Upper lobe of left lung (tissue), 6 donors: ENCODE measurements at regions not wholly inside any gene's neighbourhood (a gene's known extent, or its start where the extent isn't known, plus 50 kb on each side); places are given as distances from the start of the nearest gene placed in this dataset.
A peak's percentile ranks its signal among the peaks of the same experiment; 100 is the strongest.

Experiments used
- ATAC-seq, 2 donors: fragments of 200-7000 bp; cut with Tn5 transposase; one replicate each; pipeline ENCODE4 v1.9.1; 2022; ENCODE audit warnings: mild to moderate bottlenecking in 2 of 2, moderate library complexity in 2 of 2; ENCODE audit not compliant: low FRiP score in 2 of 2
- DNase-seq, 2 donors: peaks; one replicate each; pipeline ENCODE4 v3.0.0-alpha.2; 2019 to 2020
- H3K27ac ChIP-seq, 4 donors: fragments of 200-600 bp; sonication (generic); one replicate each; pipeline ENCODE4 v1.5.1; 2016 to 2019
- H3K27me3 ChIP-seq, 4 donors: fragments of 200-600 bp; sonication (generic); one replicate each; pipeline ENCODE4 v1.5.1; 2017 to 2019
- H3K36me3 ChIP-seq, 4 donors: fragments of 200-600 bp; sonication (generic); one replicate each; pipeline ENCODE4 v1.5.1; 2016 to 2019
- H3K4me1 ChIP-seq, 4 donors: fragments of 200-600 bp; sonication (generic); one replicate each; pipeline ENCODE4 v1.5.1; 2018 to 2019
- H3K4me3 ChIP-seq, 4 donors: fragments of 200-600 bp; sonication (generic); one replicate each; pipeline ENCODE4 v1.5.1; 2017 to 2019; ENCODE audit warnings: mild to moderate bottlenecking in 2 of 4, moderate library complexity in 1 of 4
- H3K9me3 ChIP-seq, 4 donors: fragments of 200-600 bp; sonication (generic); one replicate each; pipeline ENCODE4 v1.5.1; 2018 to 2019
- EP300 ChIP-seq, 4 donors: sonication (generic); formaldehyde crosslinking; IDR thresholded peaks; one replicate each; pipeline ENCODE4 v1.5.1; 2017; ENCODE audit warnings: antibody characterized with exemption in 4 of 4, control low read depth in 2 of 4
- POLR2A ChIP-seq, 4 donors: fragments of 450-650 bp; IDR thresholded peaks; one replicate each; pipeline ENCODE4 v1.5.1; 2016 to 2017; ENCODE audit warnings: antibody characterized with exemption in 4 of 4, mild to moderate bottlenecking in 2 of 4
- POLR2AphosphoS5 ChIP-seq, 2 donors: sonication (generic); formaldehyde crosslinking; IDR thresholded peaks; one replicate each; pipeline ENCODE4 v1.5.1; 2017; ENCODE audit warnings: antibody characterized with exemption in 2 of 2
- WGBS, 2 donors: methylation state at CpG; one replicate each; pipeline ENCODE4 v1.1.5; 2017 to 2018; 5-methylcytosine and 5-hydroxymethylcytosine counted together
- TF ChIP-seq, protein P1 (sequence below), 6 experiments: fragments of 450-650 bp in 4 of 6; fragments of 200-600 bp in 2 of 6; sonication (generic) in 2 of 6; IDR thresholded peaks; one replicate each; pipeline ENCODE4 v1.5.1; 2016 to 2019; ENCODE audit warnings: antibody characterized with exemption in 6 of 6
- donor health status: DM: no; HTN: no; CAD: no; lungs with moderate emphysema.
- donor health status: DM: no; HTN: yes; CAD: no; lungs with severe emphysema.

GRCh38 chr4:38385093-38386004 lies 278.6 kb upstream of the KLF3 start:
- no peak for DNase-seq
- Histone ChIP-seq H3K4me3 (no peak overlapping the region), H3K9me3 (no peaks in the 10 kb centered on the region), H3K36me3 (no peaks in the 10 kb centered on the region), H3K4me1 (peaks cover 8 to 38% (median 20%) of the 10 kb centered on the region in 4 donors), H3K27me3 (no peaks in the 10 kb centered on the region), H3K27ac (peak overlapping the region in 3 of 4 donors; percentile 4 to 31 (median 16))
- ATAC-seq, result peak; percentile 25 to 61
- no peak for TF ChIP-seq POLR2A (IDR thresholded peaks at IDR 0.05)
- TF ChIP-seq, protein P1, sequence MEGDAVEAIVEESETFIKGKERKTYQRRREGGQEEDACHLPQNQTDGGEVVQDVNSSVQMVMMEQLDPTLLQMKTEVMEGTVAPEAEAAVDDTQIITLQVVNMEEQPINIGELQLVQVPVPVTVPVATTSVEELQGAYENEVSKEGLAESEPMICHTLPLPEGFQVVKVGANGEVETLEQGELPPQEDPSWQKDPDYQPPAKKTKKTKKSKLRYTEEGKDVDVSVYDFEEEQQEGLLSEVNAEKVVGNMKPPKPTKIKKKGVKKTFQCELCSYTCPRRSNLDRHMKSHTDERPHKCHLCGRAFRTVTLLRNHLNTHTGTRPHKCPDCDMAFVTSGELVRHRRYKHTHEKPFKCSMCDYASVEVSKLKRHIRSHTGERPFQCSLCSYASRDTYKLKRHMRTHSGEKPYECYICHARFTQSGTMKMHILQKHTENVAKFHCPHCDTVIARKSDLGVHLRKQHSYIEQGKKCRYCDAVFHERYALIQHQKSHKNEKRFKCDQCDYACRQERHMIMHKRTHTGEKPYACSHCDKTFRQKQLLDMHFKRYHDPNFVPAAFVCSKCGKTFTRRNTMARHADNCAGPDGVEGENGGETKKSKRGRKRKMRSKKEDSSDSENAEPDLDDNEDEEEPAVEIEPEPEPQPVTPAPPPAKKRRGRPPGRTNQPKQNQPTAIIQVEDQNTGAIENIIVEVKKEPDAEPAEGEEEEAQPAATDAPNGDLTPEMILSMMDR (IDR thresholded peaks at IDR 0.05), result no peak
- no peak for TF ChIP-seq POLR2AphosphoS5 (IDR thresholded peaks at IDR 0.05)
- TF ChIP-seq EP300 (IDR thresholded peaks at IDR 0.05), result no peak
- whole genome bisulfite sequencing, 2 donors, result 58 to 59% methylated on average over 6 of the region's 6 CpGs

DNA sequence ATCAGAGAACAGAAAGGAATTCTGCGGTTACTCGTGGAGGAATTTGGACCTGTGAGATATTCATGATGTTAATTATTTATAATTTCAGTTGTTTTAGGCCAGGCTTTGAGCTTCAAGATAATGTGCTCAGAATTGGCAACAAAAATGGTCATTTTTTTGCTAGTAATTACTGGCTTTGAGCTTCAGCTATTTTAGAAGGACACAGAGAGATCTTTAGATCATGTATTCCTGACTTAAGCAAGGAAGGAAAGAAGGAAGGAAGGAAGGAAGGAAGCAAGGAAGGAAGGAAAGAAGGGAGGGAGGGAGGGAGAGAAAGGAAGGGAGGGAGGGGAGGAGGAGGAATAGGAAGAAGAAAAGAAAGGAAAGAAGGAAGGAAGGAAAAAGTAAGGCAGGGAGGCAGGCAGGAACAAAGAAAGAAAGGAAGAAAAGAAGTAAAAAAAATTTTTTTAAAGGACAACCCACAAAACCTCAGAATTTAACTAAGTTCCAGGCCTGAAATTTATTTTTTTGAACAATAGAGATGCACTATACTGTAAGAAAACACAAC lies 277.9 kb upstream of the KLF3 start:
- peak overlapping the region in 1 of 4 donors; percentile 16 for H3K27ac ChIP-seq
- DNase-seq (no peak), ATAC-seq (no peak)

GRCh38 chr4:38386654-38387188 lies 277.3 kb upstream of the KLF3 start:
- H3K36me3 ChIP-seq, result no peaks in the 10 kb centered on the region
- DNase-seq (peak in 1 of 2 donors; percentile 31), ATAC-seq (no peak)
- H3K4me1 ChIP-seq, result peaks cover 8 to 38% (median 20%) of the 10 kb centered on the region in 4 donors
- no peaks in the 10 kb centered on the region for H3K9me3 ChIP-seq
- TF ChIP-seq POLR2AphosphoS5 (IDR thresholded peaks at IDR 0.05), result no peak
- no peak for TF ChIP-seq EP300 (IDR thresholded peaks at IDR 0.05)
- TF ChIP-seq POLR2A (IDR thresholded peaks at IDR 0.05), result no peak
- TF ChIP-seq, protein P1 (IDR thresholded peaks at IDR 0.05), result no peak
- peak overlapping the region in 3 of 4 donors; percentile 10 to 55 (median 32) for H3K27ac ChIP-seq
- WGBS, 2 donors, result 51 to 52% methylated on average over 2 of the region's 2 CpGs
- no peak overlapping the region for H3K4me3 ChIP-seq
- no peaks in the 10 kb centered on the region for H3K27me3 ChIP-seq

More for the DNA sequence above, 277.9 kb upstream of the KLF3 start:
- H3K36me3 ChIP-seq, result no peaks in the 10 kb centered on the region
- no peaks in the 10 kb centered on the region for H3K9me3 ChIP-seq
- H3K4me3 ChIP-seq, result no peak overlapping the region
- TF ChIP-seq POLR2A (IDR thresholded peaks at IDR 0.05), result no peak
- no peak for TF ChIP-seq POLR2AphosphoS5 (IDR thresholded peaks at IDR 0.05)
- no peak for TF ChIP-seq EP300 (IDR thresholded peaks at IDR 0.05)
- TF ChIP-seq, protein P1 (IDR thresholded peaks at IDR 0.05), result no peak
- 49 to 61% methylated on average over 2 of the region's 2 CpGs for WGBS, 2 donors
- H3K4me1 ChIP-seq, result peaks cover 8 to 38% (median 20%) of the 10 kb centered on the region in 4 donors
- H3K27me3 ChIP-seq, result no peaks in the 10 kb centered on the region

DNA sequence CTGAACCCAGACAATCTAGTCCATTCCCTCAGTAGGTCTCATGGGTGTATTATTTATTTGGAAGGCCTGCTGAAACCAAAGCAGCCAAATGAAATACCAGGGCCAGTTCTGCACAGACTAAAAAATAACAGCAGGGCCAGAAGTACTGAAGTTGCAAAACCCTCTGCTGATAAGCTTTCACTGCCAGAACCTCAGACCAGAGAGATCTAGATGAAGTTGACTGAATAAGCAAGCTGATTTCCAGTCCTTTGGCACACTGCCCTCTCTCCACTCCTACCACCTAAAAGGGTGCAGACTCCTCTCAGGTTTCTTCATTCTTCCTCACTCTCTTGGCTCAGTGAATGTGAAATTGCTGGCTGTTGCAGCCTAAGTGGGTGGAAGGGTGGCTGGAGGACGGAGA lies 276.7 kb upstream of the KLF3 start:
- H3K9me3 ChIP-seq, result peaks cover 0 to 4% (median 1%) of the 10 kb centered on the region in 4 donors
- peak; percentile 71 to 77 for ATAC-seq
- H3K4me1 ChIP-seq, result peaks cover 8 to 38% (median 20%) of the 10 kb centered on the region in 4 donors
- peak in 1 of 2 donors; percentile 90 for DNase-seq
- no peaks in the 10 kb centered on the region for H3K27me3 ChIP-seq
- no peaks in the 10 kb centered on the region for H3K36me3 ChIP-seq
- no peak for TF ChIP-seq POLR2A (IDR thresholded peaks at IDR 0.05)
- no peak for TF ChIP-seq EP300 (IDR thresholded peaks at IDR 0.05)
- TF ChIP-seq, protein P1 (IDR thresholded peaks at IDR 0.05), result no peak
- no peak for TF ChIP-seq POLR2AphosphoS5 (IDR thresholded peaks at IDR 0.05)
- H3K4me3 ChIP-seq, result no peak overlapping the region
- peak overlapping the region in 2 of 4 donors; percentile 32 to 55 for H3K27ac ChIP-seq
- 46 to 57% methylated on average over 1 of the region's 1 CpG for WGBS, 2 donors
